ENCODE measurements at regions not wholly inside any gene's neighbourhood (a gene's known extent, or its start where the extent isn't known, plus 50 kb on each side); places are given as distances from the start of the nearest gene placed in this dataset.

DNA sequence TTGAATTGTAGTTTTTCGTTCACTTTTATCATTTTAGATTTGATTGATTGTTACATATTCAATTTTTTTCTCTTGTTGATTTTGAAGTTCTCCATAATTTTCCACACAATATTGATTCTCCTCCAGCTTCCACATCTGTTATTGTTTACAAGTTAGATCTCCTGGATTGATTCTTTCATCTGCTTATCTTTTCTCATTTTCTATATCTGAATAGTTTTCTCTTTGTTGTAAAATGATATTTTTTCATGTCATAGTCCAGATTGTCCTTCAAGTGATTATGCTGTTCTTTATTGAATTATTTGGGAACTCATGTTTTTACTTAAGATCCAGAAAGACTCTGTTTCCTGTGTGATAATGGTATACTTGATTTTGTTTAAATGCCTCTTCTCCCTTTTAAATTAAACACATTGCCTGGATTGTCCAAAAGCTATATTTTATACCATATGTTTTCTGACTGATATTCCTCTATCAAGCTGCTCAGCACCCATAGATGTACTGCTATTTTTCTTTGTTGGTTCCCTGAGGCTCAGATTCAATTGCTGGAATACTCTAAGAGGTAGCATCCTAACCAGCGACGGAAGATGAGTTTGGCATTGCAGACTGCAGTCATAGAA, 206.6 kb upstream of the PRR16 start:
- TF ChIP-seq EZH2 (IDR thresholded peaks at IDR 0.05; ENCODE audit: insufficient read depth, poor library complexity, severe bottlenecking) (no peak), EZH2phosphoT487 (IDR thresholded peaks at IDR 0.05; ENCODE audit: insufficient read depth, low read depth) (no peak)

Data from GM23248 (cell line).